Stimulated activated naive CD4-positive, alpha-beta T cell treated with Interleukin-2 at 50 U/mL for 16 hours (primary cell): ENCODE measurements at regions not wholly inside any gene's neighbourhood (a gene's known extent, or its start where the extent isn't known, plus 50 kb on each side); places are given as distances from the start of the nearest gene placed in this dataset.
A peak's percentile ranks its signal among the peaks of the same experiment; 100 is the strongest.
"Not testable (repeated sequence)": the region's sequence is repeated elsewhere in the genome, so short reads cannot be mapped to it uniquely, and the experiment has no call there.

ENCODE experiments used
- DNase-seq: peaks from one replicate; lab custom pipeline; 2025; lab: John Stamatoyannopoulos, UW

- no peak for DNase-seq
Measured at GRCh38 chr5:42989190-42989589, 50.9 kb downstream of the ANXA2R start.

GRCh38 chr5:42988568-42988967 lies 51.6 kb downstream of the ANXA2R start:
- DNase-seq: no peak

GRCh38 chr5:42985129-42986037 lies 54.7 kb downstream of the ANXA2R start:
- DNase-seq: no peak

GRCh38 chr5:42984307-42984706 lies 55.8 kb downstream of the ANXA2R start:
- DNase-seq: no peak

GRCh38 chr5:42982107-42982622 lies 58.0 kb downstream of the ANXA2R start:
- DNase-seq: no peak

GRCh38 chr5:42981417-42982106 lies 58.6 kb downstream of the ANXA2R start:
- not testable (repeated sequence) for DNase-seq

GRCh38 chr5:42981015-42981414 lies 59.1 kb downstream of the ANXA2R start:
- DNase-seq: not testable (repeated sequence)

GRCh38 chr5:42980391-42980790 lies 59.7 kb downstream of the ANXA2R start:
- DNase-seq: not testable (repeated sequence)

GRCh38 chr5:42979242-42979641 lies 60.9 kb downstream of the ANXA2R start:
- not testable (repeated sequence) for DNase-seq

GRCh38 chr5:42974536-42974935 lies 65.6 kb downstream of the ANXA2R start:
- no peak for DNase-seq

GRCh38 chr5:42970636-42971559 lies 69.2 kb downstream of the ANXA2R start:
- no peak for DNase-seq

- DNase-seq: no peak
Measured at GRCh38 chr5:42965934-42966333, 74.2 kb downstream of the ANXA2R start.

- DNase-seq: no peak
Measured at GRCh38 chr5:42963412-42963811, 76.7 kb downstream of the ANXA2R start.

- DNase-seq: no peak
Measured at GRCh38 chr5:42962124-42962523, 78.0 kb downstream of the ANXA2R start.

GRCh38 chr5:42960506-42960905 lies 79.6 kb downstream of the ANXA2R start:
- no peak for DNase-seq

- no peak for DNase-seq
Measured at GRCh38 chr5:42956551-42956950, 83.6 kb downstream of the ANXA2R start.

GRCh38 chr5:42953041-42953440 lies 87.1 kb downstream of the ANXA2R start:
- DNase-seq: no peak

GRCh38 chr5:42952578-42952974 lies 87.5 kb downstream of the ANXA2R start:
- no peak for DNase-seq

- DNase-seq: peak; percentile 66
Measured at GRCh38 chr5:42951293-42951840, 88.8 kb downstream of the ANXA2R start.

GRCh38 chr5:42950456-42951292 lies 89.4 kb downstream of the ANXA2R start:
- DNase-seq: peak; percentile 68

- DNase-seq: no peak
Measured at GRCh38 chr5:42950116-42950455, 90.0 kb downstream of the ANXA2R start.
